ENCODE measurements at regions not wholly inside any gene's neighbourhood (a gene's known extent, or its start where the extent isn't known, plus 50 kb on each side); places are given as distances from the start of the nearest gene placed in this dataset.
"Not testable (repeated sequence)": the region's sequence is repeated elsewhere in the genome, so short reads cannot be mapped to it uniquely, and the experiment has no call there.

GRCh38 chr20:30671120-30671519 lies 586.3 kb upstream of the DEFB115 start:
- DNase-seq = not testable (repeated sequence)

GRCh38 chr20:30675988-30676564 lies 581.4 kb upstream of the DEFB115 start:
- not testable (repeated sequence) for DNase-seq

DNA sequence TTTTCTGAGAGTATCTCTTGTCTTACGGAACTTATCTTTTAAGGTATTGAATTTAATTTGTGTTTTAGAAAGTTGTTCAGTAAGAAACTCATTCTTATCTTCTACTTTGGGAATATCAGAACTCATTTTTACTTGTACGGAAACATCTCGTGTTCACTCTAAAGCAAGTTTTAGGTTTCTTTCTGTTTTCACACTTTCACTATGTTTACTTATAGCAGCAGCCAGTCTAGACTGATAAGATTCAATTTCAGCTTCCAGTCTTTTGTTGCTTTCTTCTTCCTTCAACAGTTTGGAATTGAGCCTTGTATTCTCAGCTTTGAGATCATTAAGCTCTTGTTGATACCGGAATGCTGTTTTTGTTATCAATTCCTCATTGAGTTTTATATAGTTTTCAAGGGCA lies 575.2 kb upstream of the DEFB115 start:
- not testable (repeated sequence) for DNase-seq

GRCh38 chr20:30712861-30713260 lies 544.6 kb upstream of the DEFB115 start:
- DNase-seq = not testable (repeated sequence)

DNA sequence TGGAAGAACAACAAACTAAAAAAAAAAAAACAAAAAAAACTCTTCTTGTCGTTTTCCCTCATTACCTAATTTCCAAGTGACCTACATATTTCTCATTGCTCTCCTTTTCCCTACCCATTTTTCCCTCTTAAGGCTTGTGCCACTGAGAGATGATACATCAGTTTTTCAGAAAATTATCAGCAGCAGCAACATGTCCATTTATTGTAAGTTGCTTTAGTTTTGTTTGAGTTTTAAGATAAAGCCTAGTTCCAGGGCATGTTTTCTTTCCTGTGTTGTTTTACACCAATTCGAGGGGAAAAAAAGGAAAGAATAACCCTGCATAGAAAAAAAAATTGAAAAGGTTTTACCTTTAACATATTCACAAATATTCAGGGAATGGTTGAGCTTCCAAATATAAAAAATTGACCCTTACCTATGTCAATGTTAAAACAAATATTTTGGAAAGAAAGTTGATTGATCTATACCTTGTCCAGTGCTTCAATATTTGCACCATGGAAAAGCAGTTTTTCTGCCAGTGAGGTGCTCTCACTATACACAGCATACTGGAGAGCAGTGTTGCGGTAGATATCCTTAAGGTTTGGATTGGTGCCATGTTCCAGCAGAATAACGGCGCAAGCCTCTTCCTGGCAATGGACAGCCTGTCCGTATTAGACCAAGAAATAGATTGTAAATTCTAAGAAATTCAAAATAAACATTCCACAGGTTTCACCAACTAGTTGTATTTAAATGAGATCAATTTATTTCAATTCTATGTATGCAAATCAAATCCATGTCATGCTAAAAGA lies 537.9 kb upstream of the DEFB115 start:
- not testable (repeated sequence) for DNase-seq

GRCh38 chr20:30723511-30723910 lies 534.0 kb upstream of the DEFB115 start:
- DNase-seq = not testable (repeated sequence)

DNA sequence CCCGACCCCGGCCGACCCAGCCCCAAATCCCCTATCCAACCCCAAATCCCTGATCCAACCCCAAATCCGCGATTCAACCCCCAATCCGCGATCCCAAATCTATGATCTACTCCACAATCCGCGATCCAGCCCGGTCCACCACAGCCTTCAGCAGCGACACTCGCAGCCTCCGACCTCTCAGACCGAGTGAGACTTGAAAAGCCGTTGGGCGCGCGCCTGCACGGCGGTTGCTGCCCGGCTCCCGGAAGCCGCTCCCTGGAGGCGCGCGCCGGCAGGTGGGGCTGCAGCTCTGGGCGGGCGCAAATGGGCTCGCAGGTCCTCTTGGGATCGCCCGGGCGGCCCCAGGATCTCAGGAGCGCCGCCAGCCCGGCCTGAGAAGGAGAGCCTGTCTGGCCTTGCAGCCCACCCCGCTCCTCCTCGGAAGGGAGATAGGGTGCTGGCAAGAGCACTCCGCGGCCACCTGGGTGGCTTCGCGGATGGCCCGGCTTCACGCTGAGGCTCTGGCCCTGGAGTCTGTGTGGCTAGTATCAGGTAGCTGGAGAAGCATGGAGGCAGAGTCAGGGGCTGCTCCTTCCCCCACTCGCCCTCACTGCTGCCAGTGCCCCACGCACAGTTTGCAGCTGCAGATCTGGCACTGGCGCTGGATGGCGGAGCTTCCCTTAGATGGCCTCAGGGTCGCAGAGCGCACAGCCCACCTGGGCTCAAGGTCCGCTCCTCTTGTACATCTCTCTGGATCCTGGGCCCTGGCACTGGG lies 533.4 kb upstream of the DEFB115 start:
- DNase-seq = not testable (repeated sequence)

GRCh38 chr20:30724688-30725074 lies 532.8 kb upstream of the DEFB115 start:
- not testable (repeated sequence) for DNase-seq

- not testable (repeated sequence) for DNase-seq
Observed at GRCh38 chr20:30725188-30725587, 532.3 kb upstream of the DEFB115 start.

- DNase-seq = not testable (repeated sequence)
Observed at GRCh38 chr20:30728271-30728885, 529.1 kb upstream of the DEFB115 start.
